HUES64 (cell line): ENCODE measurements at regions not wholly inside any gene's neighbourhood (a gene's known extent, or its start where the extent isn't known, plus 50 kb on each side); places are given as distances from the start of the nearest gene placed in this dataset.

Source experiments
- H3K27ac ChIP-seq: 2 replicates; pipeline ENCODE4 v1.7.0; 2013; ENCODE audit warnings: low read depth, low read length, inconsistent platforms
- H3K27me3 ChIP-seq: 2 replicates; pipeline ENCODE4 v1.6.1; 2013; ENCODE audit warnings: mild to moderate bottlenecking, low read length; ENCODE audit not compliant: insufficient read depth
- H3K36me3 ChIP-seq: 2 replicates; pipeline ENCODE4 v1.6.1; 2013; ENCODE audit warnings: mild to moderate bottlenecking, low read length; ENCODE audit not compliant: insufficient read depth
- H3K4me1 ChIP-seq: 2 replicates; pipeline ENCODE4 v1.6.1; 2013; ENCODE audit warnings: mild to moderate bottlenecking, low read length, moderate library complexity; ENCODE audit not compliant: insufficient read depth
- H3K4me3 ChIP-seq: 2 replicates; pipeline ENCODE4 v1.5.1; 2013; ENCODE audit warnings: mild to moderate bottlenecking, low read length, moderate library complexity
- H3K9ac ChIP-seq: 2 replicates; pipeline ENCODE4 v1.6.1; 2013; ENCODE audit warnings: mild to moderate bottlenecking, low read depth, low read length
- H3K9me3 ChIP-seq: 2 replicates; pipeline ENCODE4 v1.6.1; 2013; ENCODE audit warnings: low read depth, low read length; ENCODE audit not compliant: insufficient read depth
- WGBS: fragments of 150-250, 120-280 bp; methylation state at CpG from one replicate; pipeline ENCODE4 v1.1.7; 2013; ENCODE audit warnings: missing lambda C conversion rate; 5-methylcytosine and 5-hydroxymethylcytosine counted together

DNA sequence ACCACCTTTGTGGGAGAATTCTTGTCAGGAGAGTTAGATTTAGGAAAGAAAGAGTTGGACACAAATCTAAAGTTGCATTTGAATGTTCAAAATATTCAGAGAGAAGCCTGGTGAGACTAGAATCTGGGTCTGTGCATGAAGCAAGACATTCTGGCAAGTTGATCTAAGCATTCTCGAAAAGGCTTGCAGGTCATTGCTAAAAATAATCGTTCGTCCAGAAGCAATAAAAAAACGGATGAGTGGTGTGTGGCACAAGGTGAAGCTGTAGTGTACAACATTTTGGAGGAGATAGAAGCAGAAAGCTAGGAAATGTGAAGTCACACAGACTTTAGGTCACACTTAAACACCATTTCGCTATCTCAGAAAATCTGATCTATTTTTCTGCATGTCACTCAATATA, 114.9 kb upstream of the IFNGR1 start:
- 96% methylated on average over 4 of the region's 5 CpGs for WGBS

DNA sequence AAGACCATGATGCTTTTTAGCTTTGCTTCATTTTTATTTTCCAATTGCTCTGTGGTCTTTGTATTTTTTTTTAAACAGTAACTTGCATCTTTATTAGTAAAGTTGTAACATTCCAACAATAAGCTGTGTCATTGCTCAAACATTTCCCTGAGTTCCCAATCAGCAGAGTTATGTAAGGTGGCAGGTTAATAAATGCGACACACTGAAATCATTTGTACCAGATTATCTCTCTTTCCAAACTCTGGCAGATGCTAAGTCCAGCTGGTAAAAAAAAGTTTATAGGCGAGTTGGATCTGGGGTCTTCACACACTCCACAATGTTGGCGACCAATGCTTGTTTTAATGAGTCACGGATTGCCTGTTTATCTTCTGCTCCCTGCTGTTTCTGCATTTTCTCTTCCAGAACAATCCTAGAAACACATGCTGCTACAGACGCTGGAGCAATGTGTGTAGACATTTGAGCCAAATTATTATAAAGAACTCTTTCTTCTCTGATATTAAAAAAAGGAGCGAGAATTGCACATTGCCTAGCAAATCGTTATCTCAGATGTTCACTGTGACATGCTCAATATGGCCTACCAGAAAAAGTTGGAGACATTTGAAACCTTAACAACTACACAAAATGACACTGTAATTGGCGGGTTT, 113.6 kb upstream of the IFNGR1 start:
- H3K9ac ChIP-seq = no peak overlapping the region
- 80% methylated on average over 8 of the region's 8 CpGs for WGBS
- no peak overlapping the region for H3K4me3 ChIP-seq
- no peaks in the 10 kb centered on the region for H3K27me3 ChIP-seq
- no peaks in the 10 kb centered on the region for H3K9me3 ChIP-seq
- no peaks in the 10 kb centered on the region for H3K36me3 ChIP-seq
- peaks cover 14% of the 10 kb centered on the region; the same call in 1 of the 2 replicates for H3K4me1 ChIP-seq
- H3K27ac ChIP-seq = no peak overlapping the region

More for the DNA sequence above, 114.9 kb upstream of the IFNGR1 start:
- H3K27ac ChIP-seq = no peak overlapping the region
- H3K4me3 ChIP-seq = no peak overlapping the region
- H3K9me3 ChIP-seq = no peaks in the 10 kb centered on the region
- peaks cover 15% of the 10 kb centered on the region; the same call in 1 of the 2 replicates for H3K4me1 ChIP-seq
- H3K36me3 ChIP-seq = no peaks in the 10 kb centered on the region
- no peaks in the 10 kb centered on the region for H3K27me3 ChIP-seq
- H3K9ac ChIP-seq = no peak overlapping the region

DNA sequence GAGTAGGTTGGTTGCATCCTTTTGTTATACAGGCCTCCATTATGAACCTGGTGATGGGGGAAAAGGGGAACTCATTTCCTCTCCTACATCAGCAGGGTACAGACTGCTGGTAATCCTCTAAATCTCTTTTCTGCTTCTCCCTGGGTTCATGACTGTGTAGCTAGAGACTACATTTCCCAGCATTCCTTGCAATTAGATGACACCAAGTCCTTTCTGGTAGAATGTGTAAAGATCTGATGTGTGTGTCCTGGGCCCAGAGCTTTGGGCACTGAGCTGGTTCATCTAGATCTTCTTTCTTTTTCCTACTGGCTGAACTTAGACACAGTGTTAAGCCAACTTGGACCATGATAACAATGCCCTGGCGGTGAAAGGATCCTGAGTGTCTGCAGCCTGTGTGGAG, 104.7 kb upstream of the IFNGR1 start:
- H3K4me1 ChIP-seq = no peaks in the 10 kb centered on the region
- no peaks in the 10 kb centered on the region for H3K36me3 ChIP-seq
- no peak overlapping the region for H3K9ac ChIP-seq
- H3K9me3 ChIP-seq = no peaks in the 10 kb centered on the region
- H3K27me3 ChIP-seq = no peaks in the 10 kb centered on the region
- 96% methylated on average over 1 of the region's 1 CpG for WGBS
- H3K27ac ChIP-seq = no peak overlapping the region
- no peak overlapping the region for H3K4me3 ChIP-seq

DNA sequence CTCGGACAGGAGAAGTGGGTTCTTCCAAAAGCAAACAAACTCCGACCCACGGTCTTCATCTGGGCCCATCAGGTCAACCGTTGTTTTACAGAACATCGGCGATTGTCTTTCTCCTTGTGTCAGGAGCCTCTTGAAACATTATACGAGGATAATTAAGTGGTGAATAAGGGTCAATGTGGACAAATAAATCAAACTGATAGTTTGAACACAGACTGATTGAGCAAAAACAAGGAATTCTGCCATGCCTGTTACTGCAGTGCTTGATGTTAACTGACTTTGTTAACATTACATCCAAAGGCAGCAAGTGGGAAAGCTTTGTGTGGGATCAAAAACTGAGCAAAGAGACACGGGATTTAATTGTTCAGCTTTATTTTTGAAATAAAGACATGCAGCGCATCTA, 101.1 kb upstream of the IFNGR1 start:
- no peaks in the 10 kb centered on the region for H3K9me3 ChIP-seq
- peaks cover 2% of the 10 kb centered on the region; the same call in 1 of the 2 replicates for H3K4me1 ChIP-seq
- WGBS = 90% methylated on average over 9 of the region's 9 CpGs
- H3K4me3 ChIP-seq = no peak overlapping the region
- no peaks in the 10 kb centered on the region for H3K36me3 ChIP-seq
- no peak overlapping the region for H3K27ac ChIP-seq
- H3K9ac ChIP-seq = no peak overlapping the region
- no peaks in the 10 kb centered on the region for H3K27me3 ChIP-seq

DNA sequence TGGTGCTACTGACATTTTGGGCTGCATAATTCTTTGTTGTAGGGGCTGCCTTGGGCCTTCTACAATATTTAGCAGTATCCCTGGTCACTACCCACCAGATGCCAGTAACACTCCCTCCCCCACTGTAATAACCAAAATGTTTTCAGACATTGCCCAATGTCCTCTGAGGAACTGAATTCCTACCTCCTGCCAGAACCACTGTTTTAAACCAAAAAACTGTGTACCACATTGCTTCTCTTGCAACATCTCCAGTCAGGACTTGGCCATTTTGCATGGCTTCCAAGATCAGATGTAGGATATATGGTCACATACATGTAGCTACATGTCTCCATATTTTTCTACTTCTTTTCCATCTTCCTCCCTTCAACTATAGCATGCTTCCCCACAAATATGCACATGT, 97.4 kb upstream of the IFNGR1 start:
- H3K9me3 ChIP-seq = no peaks in the 10 kb centered on the region
- H3K27ac ChIP-seq = no peak overlapping the region
- no peaks in the 10 kb centered on the region for H3K36me3 ChIP-seq
- no peaks in the 10 kb centered on the region for H3K27me3 ChIP-seq
- H3K4me1 ChIP-seq = peaks cover 16% of the 10 kb centered on the region
- H3K4me3 ChIP-seq = no peak overlapping the region
- no peak overlapping the region for H3K9ac ChIP-seq

DNA sequence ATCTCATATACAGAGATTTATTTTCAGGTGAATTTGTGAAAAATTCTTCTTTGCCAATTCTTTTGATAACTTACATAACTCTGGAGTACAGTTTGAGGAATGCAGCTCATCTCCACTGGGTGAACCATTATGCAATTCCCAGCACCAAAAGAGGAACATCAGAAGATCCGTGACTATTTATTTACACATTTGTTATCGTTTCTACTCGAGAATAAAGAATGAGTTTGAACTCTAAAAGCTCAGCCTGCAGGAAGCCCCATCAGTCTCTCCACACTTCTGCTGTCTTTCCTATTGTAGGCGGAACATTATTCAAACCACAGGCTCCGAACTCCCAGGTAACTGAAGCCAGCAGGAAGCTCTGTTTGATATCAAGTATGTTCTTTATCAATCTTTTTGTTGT, 95.9 kb upstream of the IFNGR1 start:
- Histone ChIP-seq H3K9me3 (no peaks in the 10 kb centered on the region), H3K27me3 (no peaks in the 10 kb centered on the region), H3K27ac (no peak overlapping the region), H3K4me3 (no peak overlapping the region), H3K4me1 (peaks cover 16% of the 10 kb centered on the region), H3K9ac (no peak overlapping the region), H3K36me3 (no peaks in the 10 kb centered on the region)
- 56% methylated on average over 5 of the region's 5 CpGs for WGBS

DNA sequence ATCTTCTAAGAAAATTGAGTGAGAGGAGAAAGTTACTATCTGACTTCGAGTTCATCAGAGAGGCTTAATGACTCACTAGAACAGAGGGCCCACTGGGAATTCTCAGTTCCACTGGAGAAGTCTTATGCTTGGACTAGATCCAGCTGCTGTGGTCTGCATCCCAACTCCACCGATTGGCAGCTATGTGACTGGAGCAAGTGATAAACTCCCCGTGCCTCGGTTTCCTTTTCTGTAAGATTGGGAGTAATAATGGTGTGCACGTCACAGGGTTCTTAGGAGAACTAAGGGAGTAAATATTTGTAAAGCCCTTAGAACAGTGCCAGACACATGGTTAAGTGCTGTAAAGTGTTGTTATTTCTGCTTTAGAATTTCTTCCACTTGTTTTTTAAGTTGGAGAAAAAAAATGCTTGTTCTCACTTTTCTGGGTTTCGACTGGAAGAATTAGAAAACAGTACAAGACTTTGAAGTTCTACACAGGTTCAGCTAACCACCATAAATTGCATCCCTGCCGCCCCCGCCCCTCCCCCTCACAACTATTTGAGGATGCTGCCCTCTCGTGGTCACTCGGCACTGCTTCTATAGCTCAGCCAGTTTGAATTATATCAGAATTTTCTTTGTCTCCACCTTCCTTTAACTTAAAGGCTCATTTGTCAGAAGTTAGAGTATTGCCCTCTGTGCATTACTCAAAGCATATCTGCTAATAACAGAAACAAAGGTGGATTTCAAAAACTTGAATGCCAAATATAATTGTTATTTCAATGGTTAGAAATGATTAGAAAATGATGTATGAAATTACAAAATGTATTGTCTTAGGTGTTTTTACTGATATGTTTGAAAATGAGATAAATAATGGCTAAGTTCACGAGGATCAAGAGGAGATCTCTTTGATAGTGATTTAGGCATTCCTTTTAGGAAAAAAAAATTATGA, 95.0 kb upstream of the IFNGR1 start:
- no peak overlapping the region for H3K27ac ChIP-seq
- no peaks in the 10 kb centered on the region for H3K36me3 ChIP-seq
- 38% methylated on average over 11 of the region's 11 CpGs for WGBS
- H3K4me1 ChIP-seq = peaks cover 21% of the 10 kb centered on the region
- no peak overlapping the region for H3K9ac ChIP-seq
- no peak overlapping the region for H3K4me3 ChIP-seq
- H3K9me3 ChIP-seq = no peaks in the 10 kb centered on the region
- H3K27me3 ChIP-seq = no peaks in the 10 kb centered on the region

DNA sequence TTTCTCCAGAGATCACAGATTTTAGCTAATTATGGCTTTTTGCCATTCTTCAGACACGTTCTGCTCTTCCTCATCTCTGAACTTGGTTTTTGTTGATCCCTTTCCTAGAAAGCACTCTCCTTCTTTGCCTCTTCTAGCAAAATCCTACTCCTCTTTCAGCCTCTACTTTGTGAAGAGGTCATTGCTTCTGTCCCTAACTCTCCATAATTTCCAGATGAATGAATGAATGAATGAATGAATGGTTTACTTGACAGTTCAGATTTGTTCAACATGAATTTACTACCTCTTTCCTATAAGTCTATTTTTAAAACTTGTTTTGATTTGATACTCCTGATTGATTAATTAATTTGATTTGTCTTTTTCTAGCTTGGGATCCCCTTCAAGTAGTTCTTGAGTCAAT, 94.0 kb upstream of the IFNGR1 start:
- H3K9ac ChIP-seq = no peak overlapping the region
- peaks cover 31% of the 10 kb centered on the region for H3K4me1 ChIP-seq
- H3K4me3 ChIP-seq = no peak overlapping the region
- WGBS = 92% methylated on average over 1 of the region's 1 CpG
- H3K9me3 ChIP-seq = no peaks in the 10 kb centered on the region
- no peaks in the 10 kb centered on the region for H3K36me3 ChIP-seq
- H3K27ac ChIP-seq = no peak overlapping the region
- no peaks in the 10 kb centered on the region for H3K27me3 ChIP-seq

DNA sequence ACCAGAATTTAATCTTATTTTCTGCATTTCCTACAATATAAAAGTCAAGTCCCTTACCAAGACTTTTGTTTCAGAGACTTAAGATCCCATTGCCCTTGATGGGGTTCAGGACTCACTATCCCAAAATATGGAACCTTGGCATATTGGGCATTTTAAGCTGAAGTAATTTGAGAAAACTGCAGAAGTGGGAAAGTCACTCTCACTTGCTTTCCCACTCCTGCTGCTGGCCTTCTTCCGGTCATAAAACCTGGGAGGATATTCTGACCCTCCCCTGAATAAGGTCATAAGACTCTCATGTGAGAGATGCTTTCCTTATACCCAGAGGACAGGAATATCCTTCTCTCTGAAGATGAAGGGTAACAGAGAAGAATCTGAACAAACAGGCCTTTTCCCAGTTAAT, 92.8 kb upstream of the IFNGR1 start:
- Histone ChIP-seq H3K27me3 (no peaks in the 10 kb centered on the region), H3K9me3 (no peaks in the 10 kb centered on the region), H3K4me3 (no peak overlapping the region), H3K4me1 (peaks cover 31% of the 10 kb centered on the region), H3K27ac (no peak overlapping the region), H3K36me3 (no peaks in the 10 kb centered on the region), H3K9ac (no peak overlapping the region)
- 100% methylated on average over 1 of the region's 1 CpG for WGBS

DNA sequence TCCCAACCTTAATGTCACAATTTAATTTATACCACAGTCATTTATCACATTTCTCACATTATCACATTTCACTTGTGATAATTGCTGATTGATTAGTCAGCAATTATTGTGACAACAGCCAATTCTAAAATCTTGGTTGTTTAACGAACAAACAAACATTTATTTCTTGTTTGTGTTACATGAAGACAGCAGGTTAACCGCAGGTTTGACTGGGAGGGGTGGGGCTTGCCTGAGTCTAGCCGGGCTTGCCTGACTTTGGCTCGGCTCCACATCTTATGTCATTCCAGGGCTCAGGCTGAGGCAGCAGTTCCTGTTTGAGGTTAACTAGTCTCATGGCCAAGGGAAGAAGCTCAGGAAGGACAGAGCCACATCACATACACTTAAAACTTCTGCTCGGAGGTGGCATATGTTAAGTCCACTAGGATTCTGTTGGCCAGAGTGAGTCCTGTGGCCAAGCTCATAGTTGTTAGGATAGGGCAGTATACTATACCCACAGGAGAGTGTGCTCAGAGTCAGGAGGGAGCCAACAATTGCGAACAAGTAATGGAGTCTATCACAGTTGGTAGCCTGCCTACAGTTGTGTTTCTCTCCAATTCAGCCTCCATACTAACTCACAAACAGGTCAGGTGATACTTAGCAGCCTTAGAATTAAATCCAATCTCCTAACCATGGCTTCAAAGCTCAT, 90.0 kb upstream of the IFNGR1 start:
- H3K9me3 ChIP-seq = no peaks in the 10 kb centered on the region
- no peak overlapping the region for H3K4me3 ChIP-seq
- no peaks in the 10 kb centered on the region for H3K27me3 ChIP-seq
- no peak overlapping the region for H3K9ac ChIP-seq
- no peaks in the 10 kb centered on the region for H3K36me3 ChIP-seq
- peaks cover 19% of the 10 kb centered on the region for H3K4me1 ChIP-seq
- no peak overlapping the region; the same call in 1 of the 2 replicates for H3K27ac ChIP-seq
- 61% methylated on average over 6 of the region's 6 CpGs for WGBS

DNA sequence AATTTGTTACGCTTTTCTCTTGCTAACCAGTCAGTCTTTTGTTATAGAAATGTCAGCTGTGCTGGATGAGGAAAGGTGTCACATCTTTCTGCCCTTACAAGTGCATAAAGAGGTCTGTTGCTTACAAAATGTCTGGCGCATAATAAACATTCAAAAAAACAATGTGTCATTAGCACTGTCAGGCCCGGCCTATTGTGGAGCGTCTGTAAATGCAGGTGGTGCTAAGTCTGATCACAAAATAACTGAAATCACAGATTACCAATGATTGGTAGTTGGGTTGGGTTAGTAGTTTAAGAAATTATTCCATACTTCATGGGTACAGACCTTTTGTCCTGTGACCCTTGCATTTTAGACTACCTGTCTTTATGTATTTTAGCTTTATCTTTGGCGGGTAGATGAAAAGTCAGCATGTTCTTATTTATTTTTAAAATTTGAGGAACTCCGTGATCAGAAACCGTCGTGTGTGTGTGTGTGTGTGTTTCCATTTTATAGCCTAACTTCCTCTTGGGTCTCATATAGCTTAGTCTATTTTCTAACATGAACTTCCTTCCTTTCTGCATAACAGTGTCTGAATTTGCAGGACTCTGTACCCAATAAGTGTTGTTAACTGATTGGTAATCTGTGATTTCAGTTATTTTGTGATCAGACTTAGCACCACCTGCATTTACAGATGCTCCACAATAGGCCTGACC, 88.1 kb upstream of the IFNGR1 start:
- Histone ChIP-seq H3K4me3 (no peak overlapping the region), H3K4me1 (peaks cover 14% of the 10 kb centered on the region), H3K36me3 (no peaks in the 10 kb centered on the region), H3K27me3 (no peaks in the 10 kb centered on the region), H3K9ac (no peak overlapping the region), H3K9me3 (no peaks in the 10 kb centered on the region), H3K27ac (no peak overlapping the region)
- 90% methylated on average over 8 of the region's 8 CpGs for WGBS
